Glutamatergic neuron (in vitro differentiated cells): ENCODE measurements at regions not wholly inside any gene's neighbourhood (a gene's known extent, or its start where the extent isn't known, plus 50 kb on each side); places are given as distances from the start of the nearest gene placed in this dataset.

Experiments used
- DNase-seq: peaks from one replicate; pipeline ENCODE4 v3.0.0; 2022
- H3K27ac Mint-ChIP-seq: one replicate; pipeline ENCODE4 v1.8.0; 2020; ENCODE audit warnings: mild to moderate bottlenecking, mixed read lengths, inconsistent platforms; ENCODE audit not compliant: unreplicated experiment
- H3K27me3 Mint-ChIP-seq: one replicate; pipeline ENCODE4 v1.8.0; 2020; ENCODE audit warnings: mild to moderate bottlenecking, moderate library complexity, mixed read lengths, inconsistent platforms; ENCODE audit not compliant: unreplicated experiment
- H3K36me3 Mint-ChIP-seq: one replicate; pipeline ENCODE4 v1.8.0; 2020; ENCODE audit warnings: mild to moderate bottlenecking, mixed read lengths, inconsistent platforms; ENCODE audit not compliant: unreplicated experiment
- H3K4me1 Mint-ChIP-seq: one replicate; pipeline ENCODE4 v1.8.0; 2020; ENCODE audit warnings: mild to moderate bottlenecking, low read depth, mixed read lengths, inconsistent platforms; ENCODE audit not compliant: unreplicated experiment
- H3K4me3 Mint-ChIP-seq: one replicate; pipeline ENCODE4 v1.8.0; 2020; ENCODE audit warnings: mild to moderate bottlenecking, mixed read lengths, inconsistent platforms; ENCODE audit not compliant: unreplicated experiment
- H3K9me3 Mint-ChIP-seq: one replicate; pipeline ENCODE4 v1.8.0; 2020; ENCODE audit warnings: mild to moderate bottlenecking, moderate library complexity, mixed read lengths, inconsistent platforms; ENCODE audit not compliant: unreplicated experiment
- CTCF ChIP-seq: fragments of 200-600 bp; sonication (generic); IDR thresholded peaks from one replicate; pipeline ENCODE4 v1.5.0; 2021; ENCODE audit not compliant: partially characterized antibody, unreplicated experiment

DNA sequence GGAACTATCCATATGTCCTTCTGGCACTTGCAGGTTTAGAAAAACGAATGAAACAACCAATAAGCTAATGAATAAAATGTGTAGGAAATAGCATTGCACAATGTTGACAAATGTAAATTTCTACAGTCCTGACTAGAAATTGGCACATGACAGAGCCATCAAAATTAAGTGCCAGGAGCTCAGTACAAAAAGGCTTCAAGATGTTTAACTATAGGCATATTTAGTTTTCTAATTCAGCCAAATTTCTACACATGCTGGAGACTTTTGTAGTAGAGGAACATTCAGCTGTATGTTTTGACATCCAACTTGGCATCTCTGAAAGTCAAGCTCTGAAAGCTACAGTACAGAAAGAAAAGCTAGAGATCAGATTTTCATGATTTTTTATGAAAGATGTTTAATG lies 1999.4 kb upstream of the AGA start:
- Mint-ChIP-seq H3K27ac (no peak overlapping the region), H3K4me3 (no peak overlapping the region), H3K9me3 (peaks cover 3% of the 10 kb centered on the region), H3K4me1 (no peaks in the 10 kb centered on the region), H3K27me3 (no peaks in the 10 kb centered on the region), H3K36me3 (no peaks in the 10 kb centered on the region)
- DNase-seq: no peak
- no peak for TF ChIP-seq CTCF

DNA sequence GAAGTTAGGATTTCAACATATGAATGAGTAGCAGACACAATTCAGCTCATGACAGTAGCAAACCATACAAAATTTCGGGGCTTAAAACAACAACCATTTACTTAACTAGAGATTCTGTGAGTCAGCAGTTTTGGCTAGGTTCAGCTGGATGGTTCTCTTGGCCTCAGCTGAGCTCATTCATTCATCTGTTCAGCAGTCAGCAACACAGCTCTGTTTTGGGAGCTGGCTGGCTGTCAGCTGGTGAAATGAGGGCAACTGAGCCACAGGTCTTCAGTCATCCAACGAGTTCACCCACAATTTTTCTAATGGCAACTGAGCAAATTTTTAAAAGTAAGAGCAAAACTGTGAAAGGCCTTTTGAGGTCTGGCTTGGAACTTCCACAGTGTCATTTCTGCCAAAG lies 2005.1 kb upstream of the AGA start:
- Mint-ChIP-seq H3K27me3 (no peaks in the 10 kb centered on the region), H3K4me3 (no peak overlapping the region), H3K4me1 (peaks cover 2% of the 10 kb centered on the region), H3K9me3 (no peaks in the 10 kb centered on the region), H3K36me3 (no peaks in the 10 kb centered on the region), H3K27ac (no peak overlapping the region)
- no peak for DNase-seq
- no peak for TF ChIP-seq CTCF

DNA sequence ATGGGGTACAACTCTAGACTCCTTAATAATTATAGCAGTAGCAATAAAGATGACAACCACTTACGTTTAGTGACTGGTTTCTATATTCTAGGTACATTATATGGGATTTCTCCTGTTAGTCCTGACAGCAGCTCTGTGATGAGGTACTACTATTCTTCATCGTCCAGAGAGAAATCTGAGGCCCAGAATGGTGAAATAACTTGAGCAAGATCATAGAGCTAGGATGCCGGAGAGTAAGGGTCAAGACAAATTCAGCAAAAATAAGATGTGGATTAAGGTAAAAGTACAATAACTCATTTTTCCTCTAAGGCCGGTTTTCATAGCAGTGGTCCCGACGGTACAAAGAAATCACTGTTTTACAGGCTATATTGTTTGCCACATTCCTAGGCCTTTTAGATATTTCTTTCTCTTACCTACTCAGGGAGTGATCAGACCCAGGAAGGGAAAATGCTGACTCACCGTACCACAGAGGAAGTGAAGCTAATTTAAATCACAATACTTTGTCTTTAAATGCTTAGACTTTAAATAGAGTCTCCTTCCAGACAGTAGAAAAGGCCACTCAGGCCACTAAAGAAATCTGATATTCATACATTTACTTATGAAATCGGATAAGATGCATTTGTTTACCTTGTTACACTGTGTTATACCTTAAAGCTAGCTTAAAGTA lies 2023.0 kb upstream of the AGA start:
- Mint-ChIP-seq H3K27me3 (no peaks in the 10 kb centered on the region), H3K9me3 (no peaks in the 10 kb centered on the region), H3K36me3 (no peaks in the 10 kb centered on the region), H3K4me3 (no peak overlapping the region), H3K27ac (no peak overlapping the region), H3K4me1 (no peaks in the 10 kb centered on the region)
- no peak for TF ChIP-seq CTCF
- no peak for DNase-seq

DNA sequence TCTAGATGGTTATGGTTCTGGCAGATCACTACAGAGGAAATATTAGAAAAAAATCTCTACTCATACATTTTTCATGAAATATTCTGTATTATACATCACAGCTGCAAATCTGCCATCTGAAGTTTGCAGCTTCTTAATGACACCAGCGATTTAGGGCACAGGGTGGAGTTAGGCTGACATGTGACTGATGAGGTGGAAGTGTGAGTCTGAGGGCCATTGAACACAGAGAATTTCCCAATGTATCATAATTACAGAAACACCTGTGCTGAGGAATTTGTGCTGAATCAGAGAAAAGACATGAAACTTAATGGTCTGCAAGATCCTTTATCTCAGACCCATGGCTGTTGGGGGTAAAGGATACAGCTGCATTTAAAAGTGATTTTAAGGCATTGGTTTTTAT lies 2025.6 kb upstream of the AGA start:
- no peak overlapping the region for H3K27ac Mint-ChIP-seq
- no peak overlapping the region for H3K4me3 Mint-ChIP-seq
- no peaks in the 10 kb centered on the region for H3K27me3 Mint-ChIP-seq

More for the DNA sequence above, 2025.6 kb upstream of the AGA start:
- Mint-ChIP-seq H3K4me1 (peaks cover 1% of the 10 kb centered on the region), H3K36me3 (no peaks in the 10 kb centered on the region), H3K9me3 (no peaks in the 10 kb centered on the region)
- TF ChIP-seq CTCF: no peak
- no peak for DNase-seq
